AG09309 (cell line): ENCODE measurements at regions not wholly inside any gene's neighbourhood (a gene's known extent, or its start where the extent isn't known, plus 50 kb on each side); places are given as distances from the start of the nearest gene placed in this dataset.

Experiments
- DNase-seq: peaks from one replicate; pipeline ENCODE4 v3.0.0-alpha.2; 2010; ENCODE audit warnings: low read depth
- H3K4me3 ChIP-seq: 2 replicates; pipeline ENCODE4 v1.5.1; 2011; ENCODE audit warnings: mild to moderate bottlenecking, low read depth, low read length, moderate library complexity; ENCODE audit not compliant: control insufficient read depth
- CTCF ChIP-seq: IDR thresholded peaks from 2 replicates; pipeline ENCODE4 v1.5.1; 2011; ENCODE audit warnings: mild to moderate bottlenecking, low read depth, low read length, inconsistent platforms; ENCODE audit not compliant: insufficient read depth, control insufficient read depth; ENCODE audit errors: missing control alignments

DNA sequence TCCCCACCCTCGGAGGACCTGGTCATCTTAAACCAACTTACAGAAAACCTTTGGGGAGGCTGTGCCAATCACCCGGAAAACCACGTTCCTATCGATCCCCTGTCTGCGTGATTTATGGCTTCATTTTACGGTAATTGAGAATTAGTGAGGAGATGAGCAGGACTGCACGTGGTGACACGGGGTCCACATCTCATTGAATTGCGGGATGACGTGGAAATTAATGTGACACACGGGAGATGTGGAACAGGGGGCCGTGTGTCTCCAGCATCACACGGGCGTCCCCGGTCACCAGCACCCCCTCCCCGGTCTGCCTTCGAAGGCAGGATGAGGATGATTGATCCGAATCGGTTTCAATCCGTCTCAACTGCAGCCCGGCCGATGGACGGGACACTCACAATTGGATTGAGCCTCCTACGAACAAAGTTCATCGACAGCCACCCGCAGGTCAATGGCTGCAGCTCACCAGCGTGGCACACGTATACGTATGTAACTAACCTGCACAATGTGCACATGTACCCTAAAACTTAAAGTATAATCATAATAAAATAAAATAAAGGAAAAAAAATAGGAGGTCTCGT is 160.3 kb downstream of the SHOX start:
- TF ChIP-seq CTCF: no peak
- DNase-seq: no peak
- no peak overlapping the region for H3K4me3 ChIP-seq

DNA sequence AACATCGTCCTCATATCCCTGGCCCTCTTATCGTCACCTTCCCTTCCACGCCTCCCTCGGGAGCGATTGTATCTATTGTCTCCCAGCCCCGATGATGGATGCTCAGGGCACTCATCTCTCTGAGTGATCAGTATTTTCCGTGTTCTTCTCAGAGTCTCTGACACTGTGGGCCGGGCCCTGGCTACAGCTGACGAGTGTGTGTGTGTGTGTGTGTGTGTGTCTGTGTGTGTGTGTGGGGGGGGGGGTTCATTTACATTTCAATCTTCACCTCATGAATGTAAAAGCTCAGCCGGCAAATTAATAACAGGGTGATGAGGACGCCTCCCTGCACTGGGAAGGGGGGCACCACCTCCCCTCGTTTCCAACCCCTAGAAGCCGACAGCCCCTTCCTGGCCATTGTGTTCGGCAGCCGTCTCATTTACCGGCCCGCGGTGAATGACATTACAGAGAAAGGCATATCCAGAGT is 159.5 kb downstream of the SHOX start:
- no peak for DNase-seq
- TF ChIP-seq CTCF: no peak
- H3K4me3 ChIP-seq: no peak overlapping the region

GRCh38 chrX:789096-789495 is 158.5 kb downstream of the SHOX start:
- no peak for TF ChIP-seq CTCF
- DNase-seq: no peak
- H3K4me3 ChIP-seq: no peak overlapping the region

DNA sequence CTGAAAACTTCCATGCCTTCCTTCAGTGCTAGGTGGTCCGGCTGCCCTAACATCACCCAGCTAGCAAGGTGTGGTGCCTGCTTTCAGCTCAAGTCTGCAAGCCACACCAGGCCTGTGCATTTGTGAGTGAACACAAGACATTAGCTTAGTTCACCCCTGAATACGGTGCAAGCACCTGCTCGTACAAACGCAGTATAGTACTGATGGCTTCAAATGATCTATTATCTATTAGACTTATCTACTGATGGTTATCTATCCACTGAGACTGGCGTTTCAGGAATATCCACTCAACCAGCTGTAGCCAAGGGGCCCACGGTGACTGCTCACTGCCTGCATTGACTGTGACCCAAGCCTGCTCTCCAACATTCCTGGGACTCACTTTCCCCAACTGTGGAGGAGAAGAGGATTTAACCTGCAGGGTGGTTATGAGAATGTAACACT is 155.9 kb downstream of the SHOX start:
- no peak for DNase-seq
- H3K4me3 ChIP-seq: no peak overlapping the region
- no peak for TF ChIP-seq CTCF

- no peak for TF ChIP-seq CTCF
- no peak for DNase-seq
- no peak overlapping the region for H3K4me3 ChIP-seq
These were observed 154.2 kb downstream of the SHOX start for GRCh38 chrX:784829-785228.

DNA sequence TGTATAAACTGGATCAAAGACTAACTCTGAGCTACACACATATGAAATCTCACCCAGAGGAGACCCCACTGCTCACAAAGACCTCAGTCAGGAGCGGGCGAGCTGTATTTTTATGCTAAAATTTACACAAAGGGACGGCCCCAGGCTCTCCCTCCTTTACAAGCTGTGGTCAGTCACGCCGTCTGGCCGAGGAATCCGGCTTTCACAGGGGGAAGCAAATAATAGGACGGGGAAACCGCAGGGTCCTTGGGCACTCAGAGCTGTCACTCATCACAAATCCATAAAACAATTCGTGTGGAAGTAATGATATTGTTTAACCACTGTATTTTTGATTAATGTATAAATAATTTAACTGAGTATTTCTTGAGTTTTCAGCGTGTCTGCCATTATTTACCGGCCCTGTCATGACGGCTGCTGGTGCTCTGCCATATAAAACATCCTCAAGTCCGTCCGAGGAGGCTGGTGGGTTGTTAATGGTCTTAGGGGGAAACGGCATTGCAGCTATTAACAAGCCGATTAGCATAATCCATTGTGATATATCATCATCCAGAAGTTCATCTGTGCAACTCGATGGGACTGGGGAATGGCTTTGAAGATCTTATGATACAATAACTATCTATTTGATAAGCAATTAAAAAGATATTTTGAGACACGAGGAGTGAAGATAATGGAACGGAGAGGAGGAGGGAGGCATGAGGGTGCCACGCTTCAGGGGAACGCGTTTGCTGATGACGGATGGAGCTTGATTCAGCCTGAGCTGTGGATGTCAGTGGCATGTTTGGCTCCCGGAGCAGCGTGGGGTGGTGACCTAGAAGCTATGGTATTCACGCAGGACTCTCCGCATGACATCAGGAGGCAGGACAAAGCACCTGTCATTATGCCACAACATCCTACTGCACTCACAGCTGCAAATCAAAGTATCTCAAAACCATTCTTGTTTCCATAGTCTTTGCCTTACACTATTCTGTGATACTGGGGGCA is 150.9 kb downstream of the SHOX start:
- no peak for TF ChIP-seq CTCF
- no peak for DNase-seq
- no peak overlapping the region for H3K4me3 ChIP-seq
